ENCODE measurements at regions not wholly inside any gene's neighbourhood (a gene's known extent, or its start where the extent isn't known, plus 50 kb on each side); places are given as distances from the start of the nearest gene placed in this dataset.

GRCh38 chr4:14264437-14264836 lies 636.9 kb upstream of the BOD1L1 start:
- ChIA-PET POLR2A (ENCODE audit: unreplicated experiment) (no interaction called here), CTCF (no interaction called here)
- no TSS peak for BruUV-seq (replicated peaks)

GRCh38 chr4:14265651-14266050 lies 638.1 kb upstream of the BOD1L1 start:
- Histone ChIP-seq H3K9me2 (ENCODE audit: insufficient read depth) (no peaks in the 10 kb centered on the region), H3F3A (ENCODE audit: insufficient read depth, low read depth) (no peaks in the 10 kb centered on the region), H4K20me1 (ENCODE audit: insufficient read depth) (no peaks in the 10 kb centered on the region), H3K9me3 (ENCODE audit: insufficient read depth, low read depth) (no peaks in the 10 kb centered on the region), H2AFZ (no peak overlapping the region), H3K36me3 (ENCODE audit: low read depth) (no peaks in the 10 kb centered on the region), H3K79me2 (ENCODE audit: low read depth) (no peaks in the 10 kb centered on the region), H3K4me2 (no peak overlapping the region), H3K27ac (no peak overlapping the region), H3K4me1 (replicated peaks; ENCODE audit: insufficient read depth) (no peaks in the 10 kb centered on the region), H3K4me3 (no peak overlapping the region), H3K27me3 (ENCODE audit: insufficient read depth, low read depth) (no peaks in the 10 kb centered on the region)
- POLR2A ChIA-PET (ENCODE audit: unreplicated experiment), result interaction anchor here (0.6 kb wide), 1 partner anchor 86 kb away, joined by 5 read pairs; no protein-coding TSS in a partner anchor
- no peak for DNase-seq
- no TSS peak for BruUV-seq (replicated peaks)
- CTCF ChIA-PET, result no interaction called here
- intact Hi-C loops (cut with micrococcal nuclease; ENCODE audit: unreplicated experiment), result loop anchor here (2.0 kb wide), 1 partner anchor 609 kb away; no protein-coding TSS in a partner anchor
- TF ChIP-seq CTCF (conservative IDR thresholded peaks at IDR 0.05) (no peak), EZH2 (IDR thresholded peaks at IDR 0.05; ENCODE audit: low read depth) (no peak)

More at GRCh38 chr4:14264437-14264836, 636.9 kb upstream of the BOD1L1 start:
- H3K9me3 ChIP-seq (ENCODE audit: insufficient read depth, low read depth), result no peaks in the 10 kb centered on the region
- H3K9me2 ChIP-seq (ENCODE audit: insufficient read depth), result no peaks in the 10 kb centered on the region
- intact Hi-C loops (cut with micrococcal nuclease; ENCODE audit: unreplicated experiment), result loop anchor here (2.0 kb wide), 1 partner anchor 608 kb away; no protein-coding TSS in a partner anchor
- H3K27ac ChIP-seq, result no peak overlapping the region
- H2AFZ ChIP-seq, result no peak overlapping the region
- H3K27me3 ChIP-seq (ENCODE audit: insufficient read depth, low read depth), result no peaks in the 10 kb centered on the region
- H3K79me2 ChIP-seq (ENCODE audit: low read depth), result no peaks in the 10 kb centered on the region
- no peaks in the 10 kb centered on the region for H3K36me3 ChIP-seq (ENCODE audit: low read depth)
- no peaks in the 10 kb centered on the region for H3F3A ChIP-seq (ENCODE audit: insufficient read depth, low read depth)
- no peaks in the 10 kb centered on the region for H3K4me1 ChIP-seq (replicated peaks; ENCODE audit: insufficient read depth)
- H4K20me1 ChIP-seq (ENCODE audit: insufficient read depth), result no peaks in the 10 kb centered on the region
- no peak overlapping the region for H3K4me2 ChIP-seq
- no peak overlapping the region for H3K4me3 ChIP-seq
- DNase-seq, result peak; percentile 3 to 52
- TF ChIP-seq CTCF (conservative IDR thresholded peaks at IDR 0.05) (no peak; the same call in 1 of the 2 replicates), EZH2 (IDR thresholded peaks at IDR 0.05; ENCODE audit: low read depth) (no peak)

GRCh38 chr4:14267373-14268060 lies 640.0 kb upstream of the BOD1L1 start:
- DNase-seq, result no peak
- Histone ChIP-seq H3K27me3 (ENCODE audit: insufficient read depth, low read depth) (no peaks in the 10 kb centered on the region), H3K4me2 (no peak overlapping the region), H3K36me3 (ENCODE audit: low read depth) (no peaks in the 10 kb centered on the region), H3K9me2 (ENCODE audit: insufficient read depth) (no peaks in the 10 kb centered on the region), H3K9me3 (ENCODE audit: insufficient read depth, low read depth) (no peaks in the 10 kb centered on the region), H3K4me3 (no peak overlapping the region), H2AFZ (no peak overlapping the region), H3K79me2 (ENCODE audit: low read depth) (no peaks in the 10 kb centered on the region), H3F3A (ENCODE audit: insufficient read depth, low read depth) (no peaks in the 10 kb centered on the region), H4K20me1 (ENCODE audit: insufficient read depth) (no peaks in the 10 kb centered on the region), H3K4me1 (replicated peaks; ENCODE audit: insufficient read depth) (no peaks in the 10 kb centered on the region), H3K27ac (no peak overlapping the region)
- intact Hi-C loops (cut with micrococcal nuclease; ENCODE audit: unreplicated experiment), result no loop called here
- no peak for TF ChIP-seq CTCF (conservative IDR thresholded peaks at IDR 0.05)
- TF ChIP-seq EZH2 (IDR thresholded peaks at IDR 0.05; ENCODE audit: low read depth), result no peak
- ChIA-PET POLR2A (ENCODE audit: unreplicated experiment) (no interaction called here), CTCF (no interaction called here)
- no TSS peak for BruUV-seq (replicated peaks)
